HG03565 (cell line): ENCODE measurements at regions not wholly inside any gene's neighbourhood (a gene's known extent, or its start where the extent isn't known, plus 50 kb on each side); places are given as distances from the start of the nearest gene placed in this dataset.
A peak's percentile ranks its signal among the peaks of the same experiment; 100 is the strongest.

Source experiments
- ATAC-seq: cut with Tn5 transposase; IDR thresholded peaks from one replicate; pipeline ENCODE4 v1.9.1; 2021; ENCODE audit warnings: mild to moderate bottlenecking, moderate library complexity; ENCODE audit not compliant: unreplicated experiment

DNA sequence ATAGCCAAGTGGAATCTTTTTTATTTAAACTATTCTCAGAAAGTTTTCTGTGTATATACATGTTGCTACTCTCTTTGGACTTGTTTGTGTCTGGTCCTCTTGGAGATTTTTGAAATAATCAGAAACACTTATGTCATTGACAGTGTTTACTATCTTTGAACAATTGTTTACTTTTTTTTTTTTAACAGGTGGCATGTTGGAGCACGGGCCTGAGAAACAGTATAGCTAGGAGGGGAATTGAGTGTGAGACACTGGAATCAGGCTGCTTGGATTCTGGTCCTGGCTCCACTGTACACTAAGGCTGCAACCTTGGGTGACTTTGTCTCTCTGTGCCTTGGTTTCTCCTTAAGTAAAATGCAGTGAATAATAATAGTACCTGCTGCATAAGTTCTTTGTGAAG, 279.6 kb downstream of the PRL start:
- no peak for ATAC-seq

DNA sequence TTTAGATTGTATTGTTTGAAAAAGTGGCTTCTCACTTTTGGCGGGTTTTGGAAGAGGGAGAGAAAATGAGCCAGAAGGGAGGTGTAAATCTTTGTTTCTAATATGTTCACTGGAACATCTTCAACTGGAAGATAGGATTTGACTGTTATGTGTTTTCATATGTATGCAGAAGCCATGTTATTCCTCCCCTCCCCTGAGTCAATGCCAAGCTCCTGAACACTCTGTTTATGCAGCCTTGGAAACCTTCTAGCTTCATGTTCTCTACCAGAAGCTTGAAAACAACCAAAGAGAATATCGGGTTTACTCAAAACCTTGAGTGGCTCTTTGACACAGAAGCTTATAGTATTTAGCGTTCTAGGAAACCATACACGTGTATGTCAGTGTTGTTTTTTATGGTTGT, 279.1 kb downstream of the PRL start:
- ATAC-seq, result no peak

DNA sequence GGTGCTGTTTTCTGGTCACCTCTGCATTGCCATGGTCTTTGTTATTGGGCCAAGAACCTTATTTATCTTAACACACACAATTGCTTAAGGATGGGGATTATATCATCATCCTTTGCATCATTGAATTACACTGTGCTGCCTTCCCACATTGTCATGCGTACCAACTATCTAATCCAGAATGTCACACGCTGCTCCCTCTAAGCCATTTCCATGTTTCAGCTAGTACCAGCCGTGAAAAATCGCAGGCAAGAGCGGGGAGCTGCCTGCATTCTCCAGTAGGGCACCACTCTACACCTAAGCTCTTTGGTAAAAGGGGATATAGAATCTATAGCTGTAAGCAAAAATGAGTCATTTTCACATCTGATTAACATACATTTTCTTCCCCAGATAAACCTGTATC, 277.0 kb downstream of the PRL start:
- ATAC-seq, result no peak

DNA sequence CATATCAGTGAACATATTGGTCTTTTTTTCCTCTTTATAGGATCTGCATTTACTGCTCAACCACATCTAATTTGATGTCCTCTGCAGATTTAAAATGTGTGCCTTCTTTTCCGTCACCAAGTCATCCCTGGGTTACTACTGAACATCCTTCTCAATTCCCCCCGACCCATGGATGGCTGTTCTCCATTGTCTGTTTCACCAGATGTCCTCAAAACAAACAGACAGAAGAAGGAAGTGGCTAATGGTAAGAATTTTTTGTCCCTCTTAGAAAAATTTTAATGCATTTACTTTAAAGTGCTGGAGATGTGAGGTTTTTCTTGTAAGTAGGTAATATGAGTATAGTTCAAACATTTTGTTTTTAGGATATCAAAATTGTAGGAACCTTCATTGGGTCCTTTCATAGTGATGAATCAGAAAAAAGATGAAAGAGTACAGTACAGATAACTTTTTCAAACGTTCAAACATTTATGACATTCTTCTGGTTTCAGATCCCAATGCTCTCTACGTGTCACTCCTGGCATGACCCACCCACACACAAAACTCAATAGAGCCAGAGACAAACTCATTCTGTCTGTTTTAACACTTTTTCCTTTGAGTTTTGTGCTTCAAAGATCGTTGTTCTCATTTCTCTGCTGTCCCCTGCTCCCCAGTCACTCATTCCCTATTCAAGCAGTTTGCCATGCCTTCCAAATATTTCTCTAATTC, 276.4 kb downstream of the PRL start:
- no peak for ATAC-seq

DNA sequence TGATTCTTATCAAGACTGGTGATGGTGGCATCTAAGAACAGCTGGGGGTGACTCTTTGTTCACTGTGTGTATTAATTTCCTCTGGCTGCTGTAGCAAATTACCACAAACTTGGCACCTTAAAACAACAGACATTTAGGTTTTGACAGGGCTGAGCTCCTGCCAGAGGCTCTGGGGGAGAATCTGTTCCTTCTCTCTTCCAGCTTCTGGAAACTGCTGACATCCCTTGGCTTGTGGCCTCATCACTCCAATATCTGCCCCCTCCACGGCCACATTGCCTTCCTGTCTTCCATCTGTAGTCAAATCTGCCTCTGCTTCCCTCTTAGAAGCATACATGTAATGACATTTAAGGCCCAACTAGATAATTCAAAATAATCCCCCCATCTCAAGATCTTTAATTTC, 274.9 kb downstream of the PRL start:
- no peak for ATAC-seq

DNA sequence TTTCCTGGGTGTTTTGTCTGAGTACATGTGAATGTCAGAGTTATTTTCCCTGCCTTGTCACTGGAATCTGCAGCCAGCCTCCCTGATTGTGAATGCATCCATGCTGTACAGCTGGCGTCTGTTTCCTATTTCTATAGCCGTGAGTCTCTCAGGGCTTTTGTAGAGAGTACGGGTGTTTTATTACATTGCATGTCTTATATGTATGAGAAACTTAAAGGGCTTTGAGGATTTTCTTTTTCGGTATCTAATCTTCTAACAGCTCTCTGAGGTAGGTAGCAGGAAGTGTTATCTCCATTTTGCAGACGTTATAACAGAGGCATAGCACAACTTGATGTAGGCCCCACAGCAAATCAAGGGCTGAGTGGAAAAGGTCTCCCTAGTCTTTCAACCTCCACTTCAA, 272.9 kb downstream of the PRL start:
- ATAC-seq, result no peak

DNA sequence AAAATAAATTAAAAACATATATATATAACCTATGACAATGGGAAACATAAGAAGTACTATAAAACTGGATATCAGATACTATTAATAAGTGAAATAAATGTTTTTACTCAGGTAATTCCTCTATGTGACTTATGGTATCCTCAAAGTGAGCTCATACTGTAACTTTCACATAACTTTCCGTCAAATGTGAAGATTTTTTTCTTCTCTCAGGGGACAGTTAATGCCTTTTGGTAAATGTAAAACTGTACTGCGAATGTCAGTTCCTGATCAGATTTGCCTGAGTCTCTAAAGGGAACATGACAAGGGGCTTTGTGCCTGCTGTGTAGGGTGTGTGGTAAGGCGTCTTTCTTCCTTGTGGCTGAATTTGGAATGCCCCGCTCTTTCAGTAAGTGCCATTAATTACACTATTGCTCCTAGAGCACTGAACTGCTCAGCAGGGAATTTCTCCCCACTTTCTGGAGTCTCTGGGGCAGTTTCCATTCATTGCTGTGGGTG, 271.8 kb downstream of the PRL start:
- peak; percentile 31 for ATAC-seq

DNA sequence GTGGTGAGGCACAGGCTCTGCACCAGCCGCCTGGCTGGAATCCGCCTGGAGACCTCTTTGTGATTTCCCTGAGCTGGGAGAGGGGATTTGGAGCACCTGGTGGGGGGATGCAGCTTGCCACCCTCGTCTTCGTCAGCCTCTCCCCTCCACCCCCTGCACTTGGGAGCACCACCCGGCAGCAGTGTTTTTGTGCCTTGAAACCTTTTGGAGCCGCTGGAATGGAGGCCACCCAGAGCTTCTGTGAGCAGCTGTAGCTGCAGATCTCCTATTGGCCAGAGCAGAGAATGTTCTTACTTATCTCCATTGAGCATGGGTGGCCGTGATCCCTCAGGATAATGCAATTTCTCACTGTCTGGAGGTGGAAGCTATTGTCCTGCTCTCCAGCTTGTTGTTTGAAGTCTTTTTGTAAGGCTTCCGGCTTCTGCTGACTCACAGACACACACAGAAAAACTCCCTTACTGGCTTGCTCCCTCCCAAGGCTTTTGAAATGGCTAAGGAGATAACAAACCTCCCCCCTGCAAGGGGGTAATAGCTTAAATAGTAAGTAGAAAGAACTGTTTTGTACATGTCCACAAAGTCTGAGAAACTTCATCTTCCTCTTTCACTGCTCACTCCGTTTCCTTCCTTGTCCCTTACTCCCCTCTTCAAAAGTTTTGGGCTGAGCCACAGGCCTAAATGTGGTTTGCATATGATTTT, 271.2 kb downstream of the PRL start:
- peak; percentile 52 for ATAC-seq

DNA sequence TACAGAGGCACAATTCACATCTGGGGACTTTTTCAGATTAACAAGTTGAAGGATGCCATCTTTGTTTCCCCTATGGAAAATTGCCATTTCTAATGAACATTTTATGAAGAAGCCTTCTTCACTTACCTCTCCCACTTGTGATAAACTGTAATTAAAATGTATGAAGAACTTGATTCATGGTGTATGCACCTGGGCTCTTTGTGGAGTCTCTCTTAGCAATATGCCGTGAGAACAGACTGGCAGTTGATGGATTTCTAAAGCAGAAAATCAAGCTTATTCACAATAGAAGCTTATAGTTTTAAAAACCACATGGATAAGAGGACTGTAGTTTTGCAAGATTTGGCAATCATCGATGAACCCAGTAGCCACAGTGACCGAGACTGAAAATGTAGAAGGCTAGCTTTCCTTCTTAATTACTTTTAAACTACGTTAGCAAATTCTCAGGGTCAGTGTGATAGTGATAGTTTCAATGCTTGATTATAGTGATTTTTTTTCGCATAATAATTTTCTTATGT, 270.6 kb downstream of the PRL start:
- peak; percentile 7 for ATAC-seq

DNA sequence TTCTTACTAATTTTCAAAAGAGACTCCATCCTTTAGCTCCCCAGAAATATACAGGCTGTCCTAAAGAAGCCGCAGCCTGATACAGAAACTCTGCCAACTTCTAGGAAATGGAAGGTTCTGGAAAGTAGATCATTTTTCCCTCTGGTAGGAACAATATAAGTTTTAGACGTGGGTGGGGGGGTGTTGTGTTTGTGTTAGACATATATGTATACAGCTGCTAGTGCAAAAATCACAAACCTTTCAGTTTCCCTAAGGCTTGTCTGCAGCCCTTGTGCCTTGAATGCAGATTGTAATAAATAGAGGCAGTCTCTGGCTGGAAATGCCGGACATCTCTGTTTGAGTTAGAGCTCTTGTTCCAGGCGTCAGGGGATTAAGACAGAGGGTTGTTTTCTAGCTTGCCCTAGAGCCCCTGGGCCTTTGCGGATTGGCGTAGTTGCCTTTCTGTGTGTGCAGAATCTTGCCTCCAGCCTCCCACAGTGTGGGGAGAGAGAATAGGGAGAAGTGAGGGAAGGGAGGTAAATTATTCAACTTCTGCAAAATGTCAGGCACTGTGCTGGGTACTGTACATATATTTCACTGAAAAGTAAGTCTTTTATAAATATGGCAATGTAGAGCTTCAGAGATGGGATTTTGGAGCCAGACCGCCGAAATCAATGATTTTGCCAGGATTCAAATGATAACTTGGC, 269.7 kb downstream of the PRL start:
- no peak for ATAC-seq

DNA sequence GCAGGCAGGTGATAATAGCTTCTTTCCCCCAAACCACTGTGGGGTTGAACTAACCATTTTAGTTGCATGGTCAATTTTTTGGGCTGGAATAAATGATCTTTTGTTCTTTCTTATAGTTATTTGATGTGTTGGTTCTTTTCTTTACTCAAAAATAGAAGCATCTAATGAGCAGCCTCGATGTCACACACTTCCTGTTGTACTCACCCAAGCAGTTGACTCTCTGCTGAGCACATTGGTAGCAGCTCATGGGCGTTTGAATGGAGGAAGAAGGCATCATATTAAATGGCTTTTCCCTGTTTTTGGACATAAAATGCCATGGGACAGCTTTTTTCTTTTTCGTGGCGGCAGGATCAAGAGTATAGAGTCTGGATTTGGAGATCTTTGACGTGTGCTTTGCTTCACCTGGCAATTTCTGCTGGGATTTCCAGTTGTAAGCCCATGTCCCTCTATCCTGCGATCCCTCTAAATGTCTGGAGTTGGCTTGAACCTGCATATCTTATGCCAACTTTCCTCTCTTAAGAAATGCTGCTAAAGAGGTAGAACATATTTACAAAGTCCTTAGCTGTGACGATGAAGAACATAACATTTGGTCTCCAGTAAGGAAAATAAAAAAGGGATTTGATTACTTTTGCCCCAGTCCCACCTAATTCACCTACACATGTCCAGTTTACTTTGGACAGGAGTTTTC, 268.3 kb downstream of the PRL start:
- no peak for ATAC-seq

DNA sequence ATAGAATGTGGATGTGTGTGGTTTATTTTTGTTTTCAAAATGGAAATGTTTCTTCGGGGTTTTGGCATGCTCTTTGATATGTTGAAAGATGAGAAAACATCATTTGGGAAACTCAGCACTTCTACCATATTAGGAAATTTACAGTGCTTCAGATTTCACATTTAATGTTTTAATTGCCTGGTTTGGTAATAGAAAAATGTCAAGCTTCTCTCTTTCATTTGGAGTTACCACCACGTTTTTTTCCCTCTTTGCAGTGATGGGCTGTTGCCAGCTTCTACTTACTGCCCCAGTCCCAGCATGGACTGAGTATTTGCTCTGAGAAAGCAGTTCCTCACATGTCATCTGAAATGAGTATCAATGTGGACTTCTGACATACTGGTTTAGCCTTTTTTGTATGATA, 267.7 kb downstream of the PRL start:
- no peak for ATAC-seq

DNA sequence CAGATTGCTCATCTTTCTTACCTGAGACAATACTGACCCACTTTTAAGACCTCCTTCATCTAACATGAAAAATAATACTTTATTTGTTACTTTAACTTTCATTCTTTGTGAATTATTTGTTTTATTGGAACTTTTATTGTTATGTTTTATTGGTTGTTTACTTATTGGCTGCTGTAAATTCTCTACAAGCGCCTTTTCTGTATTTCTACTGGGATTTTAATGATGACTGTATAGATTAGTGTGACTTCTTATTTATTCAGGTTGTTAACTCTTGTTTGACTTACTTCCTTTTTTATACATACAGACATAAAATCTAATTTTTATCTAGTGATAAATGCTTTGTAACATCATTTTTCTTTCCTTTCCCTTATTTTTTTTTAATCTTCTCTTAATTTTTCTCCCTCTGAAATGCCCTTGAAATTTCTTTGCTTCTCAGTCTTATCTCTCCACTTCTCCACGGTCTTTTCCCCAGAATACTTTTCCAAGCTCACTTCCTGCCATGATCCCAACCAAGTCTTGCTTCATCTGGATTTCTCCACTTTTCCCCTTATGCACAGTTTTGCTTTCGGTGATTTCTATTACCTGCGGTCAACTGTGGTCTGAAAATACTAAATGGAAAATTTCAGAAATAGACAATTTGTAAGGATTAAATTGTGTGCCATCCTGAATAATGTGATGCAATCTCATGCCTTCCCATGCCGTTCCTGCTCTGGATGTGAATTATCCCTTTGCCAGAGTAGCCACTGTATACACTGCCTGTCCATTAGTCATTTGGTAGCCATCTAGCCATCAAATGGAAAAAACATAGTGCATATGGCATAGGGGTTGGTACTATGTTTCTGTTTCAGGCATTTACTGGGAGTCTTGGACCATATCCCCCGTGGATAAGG, 265.9 kb downstream of the PRL start:
- no peak for ATAC-seq

DNA sequence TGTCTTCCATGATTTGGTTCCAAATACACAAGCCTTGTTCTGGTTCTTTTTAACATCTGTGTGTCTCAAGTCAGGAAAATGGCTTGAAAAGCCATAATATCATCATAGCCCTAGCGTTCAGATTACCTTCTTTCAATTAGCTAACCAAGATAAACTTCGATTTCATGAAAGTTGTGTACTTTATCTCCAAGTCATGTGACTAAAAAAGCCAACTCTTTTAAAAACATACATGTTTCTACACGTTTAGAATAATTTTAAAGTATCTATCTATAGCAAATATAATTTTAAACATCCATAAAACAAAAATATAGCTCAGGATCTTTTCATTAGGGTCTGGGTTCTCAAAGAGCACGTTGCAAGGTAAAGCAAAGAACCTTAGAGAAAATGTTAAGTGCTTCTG, 261.1 kb downstream of the PRL start:
- no peak for ATAC-seq

DNA sequence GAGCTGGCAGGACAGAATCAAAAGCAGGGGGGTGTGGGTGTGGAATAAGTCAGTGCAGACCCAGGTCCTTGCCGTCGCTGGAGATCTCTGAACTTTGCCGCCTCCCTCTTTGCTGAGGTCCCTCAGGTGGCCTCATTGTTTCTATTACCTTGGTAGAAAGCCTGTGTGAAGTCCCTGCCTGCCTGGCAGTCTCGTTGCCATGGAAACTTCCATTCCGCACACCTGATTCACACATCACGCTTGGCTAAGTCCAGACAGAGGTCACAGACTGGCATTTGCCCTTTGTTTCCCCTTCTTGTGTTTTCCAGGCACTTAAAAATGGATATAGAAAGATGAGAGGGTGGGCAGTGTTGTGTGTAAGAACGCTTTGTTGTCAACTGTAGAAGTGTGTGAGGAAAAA, 260.6 kb downstream of the PRL start:
- no peak for ATAC-seq

DNA sequence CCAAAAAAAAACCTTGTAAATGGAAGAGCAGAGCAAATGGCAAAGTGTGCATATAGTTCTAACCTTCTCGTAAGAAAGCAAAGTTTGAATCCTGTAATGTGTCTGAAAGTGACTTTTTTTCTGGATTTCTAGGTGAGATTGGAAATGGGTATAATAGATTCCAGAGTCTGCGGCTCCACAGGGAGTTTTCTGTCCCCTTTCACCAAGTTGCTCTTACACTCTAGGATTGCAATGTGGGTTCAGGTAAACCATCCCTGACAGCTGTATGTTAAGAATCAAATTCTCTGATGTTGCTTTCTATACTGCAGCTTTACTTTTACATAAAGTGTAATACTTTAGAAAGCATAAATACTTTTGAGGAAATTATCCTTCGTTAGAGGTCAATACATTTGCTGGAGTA, 260.1 kb downstream of the PRL start:
- no peak for ATAC-seq

DNA sequence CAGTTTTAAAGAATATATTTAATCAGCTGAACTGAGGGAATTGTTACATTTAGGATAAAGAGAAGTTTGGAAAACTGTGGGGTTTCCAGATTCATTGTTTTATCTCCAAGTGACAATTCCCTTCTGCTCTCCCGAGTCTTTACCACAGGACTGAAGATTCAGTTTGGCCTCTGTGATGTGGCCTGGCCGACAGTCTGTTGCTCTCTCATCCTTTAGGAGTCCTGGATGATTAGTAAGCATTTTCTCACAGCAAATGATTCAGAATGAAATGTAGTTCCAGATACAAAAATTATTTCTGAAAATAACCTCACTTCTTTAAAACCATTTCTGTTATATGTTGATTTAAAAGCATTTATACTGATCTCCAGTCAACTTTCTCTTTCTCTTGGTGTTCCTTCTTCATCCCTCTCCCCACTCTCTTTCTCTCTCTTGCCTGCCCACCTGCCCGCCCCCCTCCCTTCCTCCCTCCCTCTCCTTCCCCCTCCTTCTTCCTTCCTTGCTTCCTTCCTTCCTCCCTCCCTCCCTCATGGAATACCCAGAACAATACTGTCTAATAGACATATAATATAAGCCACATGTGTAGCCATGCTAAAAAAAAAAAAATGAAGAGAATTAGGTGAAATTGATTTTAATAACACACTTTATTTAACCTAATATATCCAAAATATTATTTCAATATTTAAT, 254.9 kb downstream of the PRL start:
- no peak for ATAC-seq

DNA sequence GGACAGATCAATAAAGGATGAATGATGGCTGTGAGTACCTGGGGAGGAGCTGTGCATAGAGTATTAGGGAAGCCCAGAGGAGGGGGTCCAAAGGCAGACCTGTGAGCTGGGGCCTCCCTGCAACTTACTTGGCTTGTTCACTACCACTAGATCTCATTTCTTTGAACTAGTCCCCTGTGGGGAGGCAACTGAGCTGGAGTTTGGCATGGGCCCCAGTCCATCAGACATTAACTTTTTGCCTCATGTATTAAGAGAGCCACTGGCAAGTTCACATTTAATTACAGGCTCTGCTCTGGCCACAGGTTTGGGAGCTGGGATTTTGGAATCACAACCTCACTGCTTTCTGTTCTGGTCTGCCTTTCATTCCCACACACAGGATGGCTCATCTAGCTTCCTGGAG, 254.1 kb downstream of the PRL start:
- no peak for ATAC-seq

DNA sequence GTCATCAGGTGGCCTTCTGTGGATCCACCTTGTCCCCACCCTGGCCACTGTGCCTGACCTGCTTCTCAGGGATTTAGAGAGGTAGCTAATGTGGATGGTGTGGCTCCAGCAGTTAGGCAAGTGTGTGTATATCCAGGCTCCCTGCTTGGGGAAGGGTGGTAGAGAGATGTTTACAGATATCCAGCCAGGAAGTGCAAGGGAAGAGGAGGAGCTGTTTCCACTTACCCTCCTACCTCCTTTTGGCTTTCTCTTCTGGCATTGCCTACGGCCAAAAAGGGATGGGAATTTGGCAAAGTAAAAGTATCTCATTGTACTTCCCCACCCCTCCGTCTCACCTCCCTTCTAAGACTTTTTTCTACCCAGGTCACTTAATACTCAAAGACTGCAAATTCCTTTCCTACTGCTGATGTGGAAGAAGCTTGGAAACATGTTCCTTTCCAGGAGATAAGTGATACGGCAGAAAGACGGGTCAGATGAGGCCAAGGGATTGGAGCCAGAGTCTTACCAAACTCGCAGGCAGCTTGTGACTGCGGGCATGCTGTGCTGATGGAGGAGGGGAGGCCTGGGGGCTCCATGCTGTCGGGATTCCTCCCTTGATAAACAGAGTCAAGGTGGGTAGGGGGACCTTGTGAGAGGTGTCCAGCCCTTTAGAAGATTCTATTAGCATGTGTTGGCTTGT, 253.4 kb downstream of the PRL start:
- ATAC-seq, result no peak
